CD4-positive, alpha-beta T cell (primary cell): ENCODE measurements at regions not wholly inside any gene's neighbourhood (a gene's known extent, or its start where the extent isn't known, plus 50 kb on each side); places are given as distances from the start of the nearest gene placed in this dataset.

Source experiments
- ATAC-seq: fragments of 200-7000 bp; cut with Tn5 transposase; one replicate; pipeline ENCODE4 v1.10.0; 2022; ENCODE audit warnings: mild to moderate bottlenecking; ENCODE audit not compliant: poor library complexity
- CTCF ChIA-PET: fragments of 350-600 bp; sonication (Branson Sonifier 250); formaldehyde crosslinking; loops from one replicate; lab custom pipeline; 2021; ENCODE audit warnings: antibody characterized with exemption, inconsistent platforms; lab: Charles Lee
- POLR2A ChIA-PET: fragments of 350-600 bp; sonication (Branson Sonifier 250); formaldehyde crosslinking; loops from one replicate; lab custom pipeline; 2021; ENCODE audit warnings: antibody characterized with exemption, inconsistent platforms; lab: Charles Lee
- DNase-seq, 14 experiments: peaks; one replicate each; pipeline ENCODE4 v3.0.0-alpha.2; 2013 to 2020; ENCODE audit warnings: mixed read lengths in 2 of 14
- H3K27ac ChIP-seq, 2 donors: one replicate each; pipeline versions ENCODE4 v1.5.1 to v1.7.0; 2013; ENCODE audit warnings: low read length in 2 of 2, low read depth in 1 of 2, mild to moderate bottlenecking in 1 of 2
- H3K27me3 ChIP-seq, 2 experiments: 1 replicate in 1 of 2; 2 replicates in 1 of 2; pipeline versions ENCODE4 v1.6.1 to v1.7.0; 2013; ENCODE audit warnings: low read length in 2 of 2, control low read depth in 1 of 2, mild to moderate bottlenecking in 1 of 2, moderate library complexity in 1 of 2; ENCODE audit not compliant: insufficient read depth in 2 of 2, control insufficient read depth in 1 of 2
- H3K36me3 ChIP-seq: one replicate; pipeline ENCODE4 v1.6.1; 2013; ENCODE audit warnings: low read length, control low read depth; ENCODE audit not compliant: insufficient read depth
- H3K4me1 ChIP-seq: one replicate; pipeline ENCODE4 v1.6.1; 2013; ENCODE audit warnings: low read length, control low read depth; ENCODE audit not compliant: insufficient read depth
- H3K4me3 ChIP-seq: one replicate; pipeline ENCODE4 v1.5.1; 2013; ENCODE audit warnings: mild to moderate bottlenecking, low read length, moderate library complexity
- H3K9me3 ChIP-seq, 2 experiments: 1 replicate in 1 of 2; 2 replicates in 1 of 2; pipeline versions ENCODE4 v1.6.1 to v1.7.0; 2013; ENCODE audit warnings: low read length in 2 of 2, mild to moderate bottlenecking in 2 of 2, control low read depth in 1 of 2, moderate library complexity in 1 of 2; ENCODE audit not compliant: control insufficient read depth in 1 of 2, insufficient read depth in 1 of 2
- H3K27ac Mint-ChIP-seq: one replicate; pipeline ENCODE4 v1.8.0; 2020; ENCODE audit warnings: mixed read lengths
- H3K27me3 Mint-ChIP-seq: one replicate; pipeline ENCODE4 v1.8.0; 2021; ENCODE audit warnings: mixed read lengths
- H3K36me3 Mint-ChIP-seq: one replicate; pipeline ENCODE4 v1.8.0; 2021; ENCODE audit warnings: low read depth, mixed read lengths
- H3K4me1 Mint-ChIP-seq: one replicate; pipeline ENCODE4 v1.8.0; 2021; ENCODE audit warnings: low read depth, mixed read lengths
- H3K4me3 Mint-ChIP-seq: one replicate; pipeline ENCODE4 v1.8.0; 2020; ENCODE audit warnings: mild to moderate bottlenecking, mixed read lengths
- H3K9me3 Mint-ChIP-seq: one replicate; pipeline ENCODE4 v1.8.0; 2020; ENCODE audit warnings: mixed read lengths
- CTCF ChIP-seq: fragments of 200-600 bp; IDR thresholded peaks from one replicate; pipeline ENCODE4 v1.8.0; 2022; ENCODE audit warnings: antibody characterized with exemption, mild to moderate bottlenecking
- intact Hi-C, 2 experiments: fragments of 100-400 bp; cut with DNase I in 1 of 2; cut with micrococcal nuclease in 1 of 2; formaldehyde crosslinking; loops; one replicate each; pipeline versions ENCODE4 v1.15.1 to v1.9.0; 2023 to 2025; cut with DNase I, micrococcal nuclease

- ATAC-seq (no peak), DNase-seq (no peak)
- TF ChIP-seq CTCF: no peak
- peaks cover 11% of the 10 kb centered on the region for H3K9me3 Mint-ChIP-seq
- H3K27ac ChIP-seq: no peak overlapping the region
- no peaks in the 10 kb centered on the region for H3K36me3 Mint-ChIP-seq
- no peaks in the 10 kb centered on the region for H3K27me3 ChIP-seq
- no peaks in the 10 kb centered on the region for H3K27me3 Mint-ChIP-seq
- H3K4me1 ChIP-seq: no peaks in the 10 kb centered on the region
- no peaks in the 10 kb centered on the region for H3K36me3 ChIP-seq
- ChIA-PET CTCF (no interaction called here), POLR2A (no interaction called here)
- no peak overlapping the region for H3K4me3 ChIP-seq
- intact Hi-C loops: no loop called here
- H3K9me3 ChIP-seq: peaks cover 0 to 8% of the 10 kb centered on the region in 2 experiments
- no peaks in the 10 kb centered on the region for H3K4me1 Mint-ChIP-seq
- no peak overlapping the region for H3K27ac Mint-ChIP-seq
- H3K4me3 Mint-ChIP-seq: no peak overlapping the region
Observed at GRCh38 chr4:85244638-85245037, 230.3 kb upstream of the ARHGAP24 start.

GRCh38 chr4:85246055-85246454 is 228.9 kb upstream of the ARHGAP24 start:
- peaks cover 0 to 8% of the 10 kb centered on the region in 2 experiments for H3K9me3 ChIP-seq
- ChIA-PET CTCF (no interaction called here), POLR2A (no interaction called here)
- intact Hi-C loops: no loop called here
- Mint-ChIP-seq H3K27ac (no peak overlapping the region), H3K27me3 (no peaks in the 10 kb centered on the region), H3K9me3 (peaks cover 8% of the 10 kb centered on the region), H3K36me3 (no peaks in the 10 kb centered on the region), H3K4me3 (no peak overlapping the region), H3K4me1 (no peaks in the 10 kb centered on the region)
- H3K36me3 ChIP-seq: no peaks in the 10 kb centered on the region
- H3K27ac ChIP-seq: no peak overlapping the region
- no peaks in the 10 kb centered on the region for H3K4me1 ChIP-seq
- TF ChIP-seq CTCF: no peak
- no peak overlapping the region for H3K4me3 ChIP-seq
- no peak for DNase-seq
- ATAC-seq: no peak
- H3K27me3 ChIP-seq: no peaks in the 10 kb centered on the region

GRCh38 chr4:85250852-85251251 is 224.1 kb upstream of the ARHGAP24 start:
- no peaks in the 10 kb centered on the region for H3K4me1 ChIP-seq
- Mint-ChIP-seq H3K4me3 (no peak overlapping the region), H3K27me3 (no peaks in the 10 kb centered on the region), H3K4me1 (no peaks in the 10 kb centered on the region), H3K36me3 (no peaks in the 10 kb centered on the region), H3K9me3 (peaks cover 3% of the 10 kb centered on the region), H3K27ac (no peak overlapping the region)
- DNase-seq (no peak), ATAC-seq (no peak)
- H3K4me3 ChIP-seq: no peak overlapping the region
- no peaks in the 10 kb centered on the region for H3K27me3 ChIP-seq
- POLR2A ChIA-PET: no interaction called here
- peaks cover 0 to 8% of the 10 kb centered on the region in 2 experiments for H3K9me3 ChIP-seq
- H3K27ac ChIP-seq: no peak overlapping the region
- CTCF ChIA-PET: no interaction called here
- TF ChIP-seq CTCF: no peak
- intact Hi-C loops: no loop called here
- no peaks in the 10 kb centered on the region for H3K36me3 ChIP-seq
